SK-N-SH treated with all-trans-retinoic acid at 6 μM for 48 hours (cell line): ENCODE measurements at regions not wholly inside any gene's neighbourhood (a gene's known extent, or its start where the extent isn't known, plus 50 kb on each side); places are given as distances from the start of the nearest gene placed in this dataset.

Experiments
- ATAC-seq: fragments of 200-7000 bp; cut with Tn5 transposase; 3 replicates; pipeline ENCODE4 v1.9.1; 2020; ENCODE audit warnings: mild to moderate bottlenecking, moderate library complexity
- ARNTL ChIP-seq: fragments of 450-650 bp; formaldehyde crosslinking; IDR thresholded peaks from 2 replicates; pipeline ENCODE4 v1.5.0; 2020; ENCODE audit warnings: low read depth, mild to moderate bottlenecking, moderate library complexity, borderline replicate concordance
- BACH2 ChIP-seq: fragments of 250-450 bp; sonication (Bioruptor Pico); IDR thresholded peaks from 2 replicates; pipeline ENCODE4 v1.9.0; 2021; ENCODE audit warnings: mild to moderate bottlenecking, borderline replicate concordance
- CREB5 ChIP-seq: fragments of 250-450 bp; sonication (Bioruptor Pico); IDR thresholded peaks from 2 replicates; pipeline ENCODE4 v1.5.1; 2020; ENCODE audit warnings: low read depth, mild to moderate bottlenecking, moderate library complexity
- CSRNP3 ChIP-seq: fragments of 250-450 bp; sonication (Bioruptor Pico); IDR thresholded peaks from 2 replicates; pipeline ENCODE4 v1.5.1; 2021; ENCODE audit warnings: mild to moderate bottlenecking, moderate library complexity
- ESRRG ChIP-seq: fragments of 250-450 bp; sonication (Bioruptor Pico); IDR thresholded peaks from 2 replicates; pipeline ENCODE4 v1.6.1; 2021; ENCODE audit warnings: mild to moderate bottlenecking
- ISL1 ChIP-seq: fragments of 250-450 bp; sonication (Bioruptor Pico); IDR thresholded peaks from 2 replicates; pipeline ENCODE4 v2.1.2; 2022; ENCODE audit warnings: mild to moderate bottlenecking, moderate library complexity
- OSR1 ChIP-seq: fragments of 250-450 bp; sonication (Bioruptor Pico); IDR thresholded peaks from 2 replicates; pipeline ENCODE4 v1.8.0; 2022; ENCODE audit warnings: moderate library complexity, mild to moderate bottlenecking, inconsistent platforms
- PATZ1 ChIP-seq: fragments of 250-450 bp; sonication (Bioruptor Pico); IDR thresholded peaks from 2 replicates; pipeline ENCODE4 v1.8.0; 2020; ENCODE audit warnings: mild to moderate bottlenecking, moderate library complexity, borderline replicate concordance
- POU6F1 ChIP-seq: fragments of 250-450 bp; sonication (Bioruptor Pico); IDR thresholded peaks from 2 replicates; pipeline ENCODE4 v1.8.0; 2021; ENCODE audit warnings: low read depth, mild to moderate bottlenecking, moderate library complexity, borderline replicate concordance
- PPARA ChIP-seq: fragments of 250-450 bp; sonication (Bioruptor Pico); IDR thresholded peaks from 2 replicates; pipeline ENCODE4 v1.5.0; 2020; ENCODE audit warnings: mild to moderate bottlenecking, borderline replicate concordance
- RARB ChIP-seq: fragments of 250-450 bp; sonication (Bioruptor Pico); IDR thresholded peaks from 2 replicates; pipeline ENCODE4 v1.8.0; 2021; ENCODE audit warnings: mild to moderate bottlenecking, moderate library complexity
- SNAI2 ChIP-seq: fragments of 250-450 bp; sonication (Bioruptor Pico); IDR thresholded peaks from 2 replicates; pipeline ENCODE4 v1.5.0; 2020; ENCODE audit warnings: mild to moderate bottlenecking, moderate library complexity
- TCF4 ChIP-seq: fragments of 250-450 bp; sonication (Bioruptor Pico); IDR thresholded peaks from 2 replicates; pipeline ENCODE4 v1.8.0; 2021; ENCODE audit warnings: mild to moderate bottlenecking, moderate library complexity, borderline replicate concordance
- TOX ChIP-seq: fragments of 250-450 bp; sonication (Bioruptor Pico); IDR thresholded peaks from 2 replicates; pipeline ENCODE4 v1.8.0; 2021; ENCODE audit warnings: mild to moderate bottlenecking, moderate library complexity, borderline replicate concordance
- TSHZ2 ChIP-seq: fragments of 250-450 bp; sonication (Bioruptor Pico); IDR thresholded peaks from 2 replicates; pipeline ENCODE4 v1.5.0; 2020; ENCODE audit warnings: mild to moderate bottlenecking, moderate library complexity
- ZC3H10 ChIP-seq: fragments of 250-450 bp; sonication (Bioruptor Pico); IDR thresholded peaks from 2 replicates; pipeline ENCODE4 v1.5.1; 2021; ENCODE audit warnings: mild to moderate bottlenecking, moderate library complexity
- ZFP3 ChIP-seq: fragments of 250-450 bp; sonication (Bioruptor Pico); IDR thresholded peaks from 2 replicates; pipeline ENCODE4 v1.5.0; 2020; ENCODE audit warnings: mild to moderate bottlenecking, moderate library complexity
- ZFP30 ChIP-seq: fragments of 450-650 bp; formaldehyde crosslinking; IDR thresholded peaks from 2 replicates; pipeline ENCODE4 v1.5.0; 2022; ENCODE audit warnings: mild to moderate bottlenecking, moderate library complexity
- ZNF565 ChIP-seq: fragments of 450-650 bp; formaldehyde crosslinking; conservative IDR thresholded peaks from 2 replicates; pipeline ENCODE4 v1.5.0; 2020; ENCODE audit warnings: low read depth, mild to moderate bottlenecking, moderate library complexity
- ZNF70 ChIP-seq: fragments of 450-650 bp; formaldehyde crosslinking; IDR thresholded peaks from 2 replicates; pipeline ENCODE4 v1.5.0; 2020; ENCODE audit warnings: mild to moderate bottlenecking, moderate library complexity
- ZNF8 ChIP-seq: fragments of 450-650 bp; formaldehyde crosslinking; IDR thresholded peaks from 2 replicates; pipeline ENCODE4 v1.5.0; 2020; ENCODE audit warnings: mild to moderate bottlenecking, moderate library complexity

GRCh38 chr2:120607506-120607905, 128.2 kb upstream of the GLI2 start:
- no peak for TF ChIP-seq OSR1
- ATAC-seq, result no peak

- ATAC-seq, result no peak
- no peak for TF ChIP-seq ZC3H10 (CRISPR knock-in tag)
- no peak for TF ChIP-seq RARB (CRISPR knock-in tag)
- no peak for TF ChIP-seq ARNTL
- TF ChIP-seq ZNF8 (CRISPR knock-in tag), result no peak
- no peak for TF ChIP-seq PPARA
- TF ChIP-seq POU6F1 (CRISPR knock-in tag), result no peak
- no peak for TF ChIP-seq ZFP30 (CRISPR knock-in tag)
- no peak for TF ChIP-seq TSHZ2 (CRISPR knock-in tag)
- no peak for TF ChIP-seq SNAI2 (CRISPR knock-in tag)
- TF ChIP-seq CREB5, result no peak
- no peak for TF ChIP-seq ISL1 (CRISPR knock-in tag)
- TF ChIP-seq ESRRG (CRISPR knock-in tag), result no peak
- TF ChIP-seq PATZ1 (CRISPR knock-in tag), result no peak
- no peak for TF ChIP-seq OSR1
- no peak for TF ChIP-seq CSRNP3
- no peak for TF ChIP-seq ZNF70
- TF ChIP-seq ZFP3 (CRISPR knock-in tag), result no peak
- TF ChIP-seq BACH2, result no peak
- no peak for TF ChIP-seq TCF4
- TF ChIP-seq ZNF565 (CRISPR knock-in tag), result no peak
These were observed 127.7 kb upstream of the GLI2 start for GRCh38 chr2:120607996-120608395.

GRCh38 chr2:120609826-120610395, 125.8 kb upstream of the GLI2 start:
- no peak for ATAC-seq
- TF ChIP-seq PPARA, result no peak
- TF ChIP-seq ESRRG (CRISPR knock-in tag), result no peak
- no peak for TF ChIP-seq ZC3H10 (CRISPR knock-in tag)

GRCh38 chr2:120611016-120611415, 124.7 kb upstream of the GLI2 start:
- no peak for ATAC-seq
- no peak for TF ChIP-seq TCF4
- TF ChIP-seq ZNF8 (CRISPR knock-in tag), result no peak
- TF ChIP-seq SNAI2 (CRISPR knock-in tag), result no peak
- TF ChIP-seq TSHZ2 (CRISPR knock-in tag), result no peak
- no peak for TF ChIP-seq OSR1
- no peak for TF ChIP-seq BACH2
- no peak for TF ChIP-seq POU6F1 (CRISPR knock-in tag)
- no peak for TF ChIP-seq ZNF70
- no peak for TF ChIP-seq CSRNP3
- TF ChIP-seq RARB (CRISPR knock-in tag), result no peak
- no peak for TF ChIP-seq TOX (CRISPR knock-in tag)
- TF ChIP-seq ZFP30 (CRISPR knock-in tag), result no peak
